NOMO-1 treated with DMSO at 0.1 percent for 48 hours (cell line): ENCODE measurements at regions not wholly inside any gene's neighbourhood (a gene's known extent, or its start where the extent isn't known, plus 50 kb on each side); places are given as distances from the start of the nearest gene placed in this dataset.
A peak's percentile ranks its signal among the peaks of the same experiment; 100 is the strongest.

Source experiments
- DNase-seq: peaks from one replicate; lab custom pipeline; 2025; ENCODE audit not compliant: unreplicated experiment; lab: John Stamatoyannopoulos, UW

DNA sequence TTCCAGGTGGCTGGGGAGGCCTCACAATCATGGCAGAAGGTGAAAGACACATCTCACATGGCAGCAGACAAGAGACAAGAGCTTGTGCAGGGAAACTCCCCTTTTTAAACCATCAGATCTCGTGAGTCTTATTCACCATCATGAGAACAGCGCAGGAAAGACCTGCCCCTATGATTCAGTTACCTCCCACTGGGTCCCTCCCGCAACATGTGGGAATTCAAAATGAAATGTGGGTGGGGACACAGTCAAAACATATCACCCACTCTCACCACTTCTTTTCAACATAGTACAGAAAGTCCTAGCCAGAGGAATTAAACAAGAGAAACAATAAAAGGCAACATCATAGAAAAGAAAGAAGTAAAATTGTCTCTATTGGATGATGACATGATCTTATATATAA lies 223.4 kb upstream of the SLC24A2 start:
- no peak for DNase-seq

GRCh38 chr9:20009606-20010005 lies 220.8 kb upstream of the SLC24A2 start:
- DNase-seq: no peak

DNA sequence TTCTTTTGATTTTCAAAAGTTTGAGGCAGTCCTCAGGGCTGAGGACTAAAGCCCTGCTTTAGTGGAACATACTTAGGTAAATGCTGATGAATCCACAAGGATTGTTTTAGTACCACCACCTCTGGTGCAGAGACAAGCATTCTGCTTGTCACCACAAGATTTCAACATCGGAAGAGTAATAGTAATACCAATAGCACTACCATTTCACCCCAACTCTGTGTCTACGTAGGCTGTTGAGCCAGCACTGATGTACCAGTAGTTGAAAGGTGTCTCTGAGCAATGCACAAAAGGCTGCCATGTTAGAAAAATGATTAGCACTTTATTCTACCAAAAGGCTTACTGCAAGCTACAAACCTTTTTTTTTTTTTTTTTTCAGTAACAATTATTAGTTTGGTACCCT lies 213.2 kb upstream of the SLC24A2 start:
- DNase-seq: no peak

GRCh38 chr9:20001058-20001457 lies 212.2 kb upstream of the SLC24A2 start:
- no peak for DNase-seq

DNA sequence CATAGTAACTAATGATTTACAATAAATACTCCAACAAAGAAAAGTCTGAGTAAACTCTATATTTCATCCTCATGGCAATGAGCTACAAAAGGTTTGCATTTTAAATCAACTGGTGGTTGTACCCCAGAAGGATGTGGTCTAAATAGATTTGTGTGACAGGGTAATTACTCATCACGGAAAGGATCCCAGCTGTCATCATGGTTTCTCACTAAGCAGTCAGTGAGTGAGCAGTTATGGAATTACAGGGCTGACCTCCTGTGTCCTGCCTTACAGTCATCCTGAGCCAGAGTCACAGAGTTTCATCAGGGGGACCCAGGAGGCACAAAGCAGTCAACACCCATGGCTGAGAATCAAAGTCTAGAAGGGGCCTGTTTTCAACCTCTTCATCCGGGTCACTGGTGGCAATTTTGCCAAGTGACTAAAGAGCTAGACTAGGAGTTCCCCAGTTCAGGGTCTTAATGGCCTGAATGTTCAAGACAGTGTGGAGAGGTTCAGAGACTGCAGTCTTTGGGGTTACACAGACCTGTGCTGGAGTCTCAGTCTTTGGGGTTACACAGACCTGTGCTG lies 210.7 kb upstream of the SLC24A2 start:
- DNase-seq: no peak

GRCh38 chr9:19998823-19999455 lies 210.1 kb upstream of the SLC24A2 start:
- DNase-seq: no peak

DNA sequence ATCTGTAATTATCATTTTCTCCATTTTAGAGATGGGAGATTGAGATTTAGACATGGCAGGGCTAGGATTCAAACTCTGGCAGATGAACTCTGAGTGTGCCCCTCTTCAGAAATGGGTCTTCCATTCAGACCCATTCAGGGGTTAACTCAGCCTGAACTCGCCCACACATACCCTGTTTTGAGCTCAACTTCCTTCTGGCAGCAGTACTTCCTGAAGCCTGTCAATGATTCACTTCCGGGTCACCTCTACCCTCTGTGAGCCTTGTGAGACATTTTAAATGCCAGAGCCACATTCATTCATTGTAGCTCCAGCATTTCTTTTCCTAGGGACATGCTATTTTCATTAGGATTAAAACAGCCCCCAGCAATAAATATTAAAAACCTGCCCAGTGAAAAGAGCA lies 209.3 kb upstream of the SLC24A2 start:
- no peak for DNase-seq

- DNase-seq: no peak
Measured at GRCh38 chr9:19995619-19996018, 206.8 kb upstream of the SLC24A2 start.

DNA sequence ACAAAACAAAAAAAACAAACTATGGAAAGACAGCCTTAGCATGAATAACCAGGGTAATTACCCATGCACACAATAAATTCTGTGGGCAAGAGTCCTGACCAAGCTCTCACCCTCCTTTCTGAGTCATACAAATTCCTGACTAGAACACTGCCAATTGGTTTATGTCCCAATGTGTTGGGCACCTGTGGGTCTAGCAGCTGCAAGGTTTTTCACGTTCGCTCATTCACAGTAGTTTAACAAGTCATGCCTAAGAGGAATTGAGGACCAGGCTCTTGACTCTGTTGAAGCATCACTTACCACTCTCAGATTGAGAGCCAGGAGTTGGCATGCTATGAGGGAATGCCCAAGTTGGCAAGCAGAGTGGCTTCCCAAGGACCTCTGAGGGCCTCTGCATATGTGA lies 205.5 kb upstream of the SLC24A2 start:
- DNase-seq: no peak

GRCh38 chr9:19992556-19992955 lies 203.7 kb upstream of the SLC24A2 start:
- no peak for DNase-seq

GRCh38 chr9:19989213-19989612 lies 200.4 kb upstream of the SLC24A2 start:
- DNase-seq: no peak

GRCh38 chr9:19988281-19988680 lies 199.4 kb upstream of the SLC24A2 start:
- no peak for DNase-seq

DNA sequence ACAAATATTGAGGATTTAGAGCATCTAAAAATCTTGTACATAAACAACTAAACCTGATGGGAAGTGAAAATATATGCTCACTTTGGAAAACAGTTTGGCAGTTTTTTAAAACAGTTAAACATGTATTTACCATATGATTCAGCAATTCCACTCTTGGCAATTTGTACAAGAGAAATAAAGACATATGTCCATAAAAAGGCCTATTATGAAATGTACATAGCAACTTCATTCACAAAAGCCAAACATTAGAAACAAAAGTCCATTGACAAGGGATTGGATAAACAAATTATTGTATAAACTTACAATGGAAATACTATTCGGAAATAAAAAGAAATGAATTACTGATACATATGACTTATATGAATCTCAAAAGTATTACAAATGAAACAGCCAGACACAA lies 196.2 kb upstream of the SLC24A2 start:
- no peak for DNase-seq

GRCh38 chr9:19976226-19976625 lies 187.4 kb upstream of the SLC24A2 start:
- DNase-seq: peak; percentile 67

DNA sequence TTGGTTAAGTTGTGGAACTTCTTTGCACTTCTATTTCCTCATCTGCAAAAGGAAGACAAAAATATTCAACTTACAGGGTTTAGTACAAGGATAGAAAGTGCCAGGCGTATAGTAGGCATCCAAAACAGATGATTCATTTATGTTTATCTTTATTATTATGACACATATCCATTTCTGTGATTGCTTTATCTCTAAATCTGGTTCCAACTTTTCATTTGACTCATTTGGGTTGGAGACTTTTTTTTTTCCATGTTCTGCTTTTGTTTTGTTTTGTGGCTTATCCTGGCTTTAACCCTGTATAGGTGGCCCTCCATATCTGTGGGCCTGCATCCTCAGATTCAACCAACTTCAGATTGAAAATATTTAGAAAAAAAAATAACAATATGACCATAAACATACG lies 186.7 kb upstream of the SLC24A2 start:
- no peak for DNase-seq

- DNase-seq: no peak
Measured at GRCh38 chr9:19969721-19970120, 180.9 kb upstream of the SLC24A2 start.

DNA sequence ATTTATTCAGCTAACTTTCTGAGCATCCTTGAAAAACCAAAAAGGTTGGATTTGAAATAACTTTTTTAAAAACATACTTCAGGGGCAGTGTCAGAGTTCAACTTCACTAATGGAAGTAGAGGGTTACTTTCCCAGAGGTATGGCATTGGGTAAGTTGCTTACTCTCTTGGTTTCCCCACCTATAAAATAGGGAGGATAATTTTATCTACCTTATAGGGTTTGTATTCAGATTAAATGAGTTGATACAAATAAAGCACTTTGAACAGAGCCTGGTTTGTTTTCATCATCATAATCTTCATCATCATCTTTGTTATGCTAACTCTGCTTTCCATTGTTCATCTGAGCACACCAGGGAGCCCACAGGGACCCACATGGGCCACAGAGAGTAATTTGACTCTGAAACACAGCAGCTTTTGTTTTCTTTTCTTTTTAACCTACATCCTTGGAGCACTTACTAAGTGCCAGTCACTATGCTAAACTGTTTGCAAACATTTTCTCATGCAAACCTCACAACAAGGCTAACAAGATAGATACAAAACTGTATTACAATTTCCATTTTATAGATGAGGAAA lies 179.1 kb upstream of the SLC24A2 start:
- DNase-seq: no peak

DNA sequence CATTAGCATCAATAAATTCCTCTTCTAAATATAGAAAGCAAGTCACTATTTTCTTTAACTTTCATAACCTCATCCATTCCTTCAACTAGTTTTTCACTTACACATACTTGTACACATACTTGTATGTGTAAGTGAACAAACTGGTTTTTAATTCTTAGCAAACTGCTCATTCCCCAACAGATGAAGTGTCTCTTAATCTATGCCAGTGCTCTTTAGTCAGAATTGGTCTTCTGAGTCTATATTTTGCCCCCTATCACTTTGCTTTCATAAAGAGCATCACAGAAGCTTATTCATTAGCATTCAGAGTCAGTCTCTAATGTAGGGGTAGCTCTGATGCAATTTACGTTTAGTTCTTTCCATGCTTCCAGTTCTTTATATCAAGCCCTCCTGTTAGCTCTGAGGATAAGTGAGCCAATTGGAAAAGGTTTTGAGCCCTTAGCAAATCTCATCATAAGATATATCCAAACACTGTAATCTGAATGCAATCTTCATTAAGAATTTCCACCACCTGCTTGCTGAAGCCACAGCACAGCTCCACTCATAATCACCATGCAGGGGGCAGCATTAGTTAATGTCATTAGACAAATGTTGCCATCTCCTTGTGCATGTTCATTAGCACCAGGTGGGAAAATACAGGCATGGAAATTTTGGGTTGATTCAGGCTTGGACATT lies 178.5 kb upstream of the SLC24A2 start:
- DNase-seq: no peak

DNA sequence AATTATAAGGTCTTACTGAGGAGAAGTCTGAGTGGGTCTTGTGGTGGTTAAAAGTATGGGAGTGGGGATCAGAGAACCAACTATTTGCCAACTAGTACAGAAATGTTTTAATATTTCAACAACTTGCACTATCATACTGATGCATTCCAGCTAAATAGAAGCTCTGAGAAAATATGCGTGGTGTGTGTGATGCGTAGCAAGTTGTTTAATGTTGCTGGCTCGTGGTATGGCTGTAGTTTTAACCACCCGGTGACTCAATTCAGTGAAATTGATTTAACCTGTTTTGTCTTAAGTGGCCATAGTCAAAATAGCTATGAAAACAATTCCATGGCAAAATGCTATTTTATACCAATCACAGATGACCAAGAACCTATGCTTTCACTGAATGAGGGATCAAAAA lies 176.5 kb upstream of the SLC24A2 start:
- no peak for DNase-seq

GRCh38 chr9:19947996-19948395 lies 159.2 kb upstream of the SLC24A2 start:
- DNase-seq: no peak

DNA sequence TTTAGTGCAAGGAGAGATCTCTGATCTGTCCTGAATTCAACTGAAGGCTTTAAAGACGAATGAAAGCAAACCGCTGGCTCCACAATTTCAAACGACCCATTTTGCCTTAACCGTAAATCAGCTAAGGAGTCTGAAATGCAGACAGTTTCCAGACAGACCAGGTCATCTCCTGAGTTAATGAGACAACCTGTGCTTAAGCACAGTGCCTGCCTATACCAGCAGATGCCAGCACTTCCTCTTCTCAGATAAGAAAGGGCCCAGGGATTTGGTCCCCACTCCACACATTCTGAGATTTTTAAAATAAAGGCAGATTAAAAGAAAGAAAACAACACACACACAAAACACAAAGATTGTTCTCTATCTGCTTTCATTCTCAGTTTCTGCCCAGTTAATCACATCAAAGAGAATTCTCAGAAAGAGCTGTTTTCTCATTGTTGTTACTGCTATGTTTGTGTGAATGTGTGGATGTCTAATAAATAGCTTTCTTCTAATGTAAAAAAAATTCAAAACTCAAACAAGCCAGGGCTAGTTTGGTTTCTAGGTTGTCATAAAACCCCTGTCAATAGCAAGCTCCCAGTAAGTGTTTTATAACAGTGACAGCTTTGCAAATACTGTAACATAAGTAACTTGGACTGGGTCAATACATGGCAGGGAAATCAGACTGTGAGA lies 157.7 kb upstream of the SLC24A2 start:
- peak; percentile 0 for DNase-seq

DNA sequence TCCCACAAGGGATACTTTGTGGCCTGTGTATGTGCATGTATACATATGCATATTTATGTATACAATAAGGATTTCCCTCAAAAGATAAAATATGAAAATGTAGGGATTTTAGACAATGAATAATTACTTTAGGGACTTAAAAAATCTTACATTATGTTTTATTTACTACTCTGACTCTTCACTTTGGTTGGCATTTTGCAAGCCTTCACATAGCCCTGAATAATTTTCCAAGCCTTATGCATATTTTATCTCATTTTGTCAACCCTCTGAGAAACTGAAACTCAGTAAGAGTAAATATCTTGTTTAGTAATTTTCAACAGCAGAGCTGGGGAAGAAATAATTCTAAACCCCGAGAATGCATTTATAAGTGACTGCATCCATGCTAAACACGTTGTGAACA lies 153.0 kb upstream of the SLC24A2 start:
- DNase-seq: no peak
